Kidney (tissue), 13 donors: ENCODE measurements at regions not wholly inside any gene's neighbourhood (a gene's known extent, or its start where the extent isn't known, plus 50 kb on each side); places are given as distances from the start of the nearest gene placed in this dataset.

Experiments
- DNase-seq, 5 donors: peaks; one replicate each; pipeline ENCODE4 v3.0.0-alpha.2; 2013 to 2020
- FAIRE-seq: peaks from 2 replicates; lab custom pipeline; 2012; peaks lifted over from hg19 to GRCh38; lab: Jason Lieb, UNC
- H3K27ac ChIP-seq, 2 donors: one replicate each; pipeline ENCODE4 v1.7.0; 2013; ENCODE audit warnings: low read depth in 2 of 2, low read length in 2 of 2, inconsistent platforms in 1 of 2
- H3K27me3 ChIP-seq: one replicate; pipeline ENCODE4 v1.7.1; 2013; ENCODE audit warnings: low read length, inconsistent platforms; ENCODE audit not compliant: control insufficient read depth, insufficient read depth
- H3K36me3 ChIP-seq, 3 donors: one replicate each; pipeline versions ENCODE4 v1.7.0 to v1.7.1; 2013; ENCODE audit warnings: low read length in 3 of 3, control low read depth in 1 of 3, inconsistent platforms in 1 of 3; ENCODE audit not compliant: insufficient read depth in 3 of 3, control insufficient read depth in 2 of 3
- H3K4me1 ChIP-seq, 3 donors: one replicate each; pipeline versions ENCODE4 v1.7.0 to v1.7.1; 2013; ENCODE audit warnings: low read length in 3 of 3, inconsistent platforms in 1 of 3, low read depth in 1 of 3; ENCODE audit not compliant: control insufficient read depth in 2 of 3, insufficient read depth in 2 of 3
- H3K4me3 ChIP-seq, 3 donors: one replicate each; pipeline versions ENCODE4 v1.7.0 to v1.8.1; 2013; ENCODE audit warnings: low read length in 3 of 3, control low read depth in 1 of 3, inconsistent platforms in 1 of 3
- H3K9ac ChIP-seq, 3 donors: one replicate each; pipeline versions ENCODE4 v1.7.0 to v1.7.1; 2013; ENCODE audit warnings: low read length in 3 of 3, control low read depth in 1 of 3, inconsistent platforms in 1 of 3
- H3K9me3 ChIP-seq, 3 donors: one replicate each; pipeline versions ENCODE4 v1.7.0 to v1.7.1; 2013; ENCODE audit warnings: low read length in 3 of 3, control low read depth in 1 of 3, inconsistent platforms in 1 of 3; ENCODE audit not compliant: control insufficient read depth in 2 of 3, insufficient read depth in 1 of 3
- intact Hi-C: fragments of 100-400 bp; cut with DNase I; formaldehyde crosslinking; loops from one replicate; pipeline ENCODE4 v1.11.1; 2022
- TF ChIP-seq, protein P1 (sequence below): IDR thresholded peaks from 3 replicates; pipeline ENCODE4 v1.5.1; 2012; ENCODE audit warnings: mild to moderate bottlenecking, moderate library complexity, borderline replicate concordance; ENCODE audit not compliant: insufficient read depth; ENCODE audit errors: extremely low read depth
- donor health status: control.
- donor health status: control.
- donor health status: control.
- donor health status: control.
- donor health status: control.
- donor health status: DM: yes; HTN: yes; CAD: no.
- donor health status: Normal renal cell carcinoma (clear cell type).

DNA sequence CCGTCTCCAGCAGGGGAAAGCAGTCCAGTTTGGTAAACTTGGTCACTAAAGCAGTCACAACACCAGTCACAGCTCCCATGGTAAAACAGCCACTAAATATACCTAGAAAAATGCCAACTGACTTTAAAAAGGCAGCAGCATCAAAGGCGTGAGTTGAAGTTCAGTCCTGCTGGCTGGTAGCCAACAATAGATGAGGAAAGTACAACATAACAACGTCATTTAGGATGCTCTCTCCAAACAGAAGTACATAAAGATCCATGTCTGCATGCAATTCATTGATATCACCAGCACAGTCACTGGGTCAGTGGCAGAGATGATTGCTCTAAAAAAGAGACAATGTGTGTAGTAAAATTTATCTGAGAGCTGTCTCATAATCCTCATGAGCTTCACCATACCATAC, 59.3 kb upstream of the TMPO start:
- FAIRE-seq (no peak), DNase-seq (no peak)
- no peaks in the 10 kb centered on the region for H3K27me3 ChIP-seq
- H3K36me3 ChIP-seq: no peaks in the 10 kb centered on the region
- H3K27ac ChIP-seq: no peak overlapping the region
- peaks cover 0 to 3% (median 0%) of the 10 kb centered on the region in 3 donors for H3K4me1 ChIP-seq
- H3K9me3 ChIP-seq: no peaks in the 10 kb centered on the region
- TF ChIP-seq, protein P1, sequence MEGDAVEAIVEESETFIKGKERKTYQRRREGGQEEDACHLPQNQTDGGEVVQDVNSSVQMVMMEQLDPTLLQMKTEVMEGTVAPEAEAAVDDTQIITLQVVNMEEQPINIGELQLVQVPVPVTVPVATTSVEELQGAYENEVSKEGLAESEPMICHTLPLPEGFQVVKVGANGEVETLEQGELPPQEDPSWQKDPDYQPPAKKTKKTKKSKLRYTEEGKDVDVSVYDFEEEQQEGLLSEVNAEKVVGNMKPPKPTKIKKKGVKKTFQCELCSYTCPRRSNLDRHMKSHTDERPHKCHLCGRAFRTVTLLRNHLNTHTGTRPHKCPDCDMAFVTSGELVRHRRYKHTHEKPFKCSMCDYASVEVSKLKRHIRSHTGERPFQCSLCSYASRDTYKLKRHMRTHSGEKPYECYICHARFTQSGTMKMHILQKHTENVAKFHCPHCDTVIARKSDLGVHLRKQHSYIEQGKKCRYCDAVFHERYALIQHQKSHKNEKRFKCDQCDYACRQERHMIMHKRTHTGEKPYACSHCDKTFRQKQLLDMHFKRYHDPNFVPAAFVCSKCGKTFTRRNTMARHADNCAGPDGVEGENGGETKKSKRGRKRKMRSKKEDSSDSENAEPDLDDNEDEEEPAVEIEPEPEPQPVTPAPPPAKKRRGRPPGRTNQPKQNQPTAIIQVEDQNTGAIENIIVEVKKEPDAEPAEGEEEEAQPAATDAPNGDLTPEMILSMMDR: no peak
- no peak overlapping the region for H3K9ac ChIP-seq
- intact Hi-C loops: no loop called here
- H3K4me3 ChIP-seq: no peak overlapping the region

DNA sequence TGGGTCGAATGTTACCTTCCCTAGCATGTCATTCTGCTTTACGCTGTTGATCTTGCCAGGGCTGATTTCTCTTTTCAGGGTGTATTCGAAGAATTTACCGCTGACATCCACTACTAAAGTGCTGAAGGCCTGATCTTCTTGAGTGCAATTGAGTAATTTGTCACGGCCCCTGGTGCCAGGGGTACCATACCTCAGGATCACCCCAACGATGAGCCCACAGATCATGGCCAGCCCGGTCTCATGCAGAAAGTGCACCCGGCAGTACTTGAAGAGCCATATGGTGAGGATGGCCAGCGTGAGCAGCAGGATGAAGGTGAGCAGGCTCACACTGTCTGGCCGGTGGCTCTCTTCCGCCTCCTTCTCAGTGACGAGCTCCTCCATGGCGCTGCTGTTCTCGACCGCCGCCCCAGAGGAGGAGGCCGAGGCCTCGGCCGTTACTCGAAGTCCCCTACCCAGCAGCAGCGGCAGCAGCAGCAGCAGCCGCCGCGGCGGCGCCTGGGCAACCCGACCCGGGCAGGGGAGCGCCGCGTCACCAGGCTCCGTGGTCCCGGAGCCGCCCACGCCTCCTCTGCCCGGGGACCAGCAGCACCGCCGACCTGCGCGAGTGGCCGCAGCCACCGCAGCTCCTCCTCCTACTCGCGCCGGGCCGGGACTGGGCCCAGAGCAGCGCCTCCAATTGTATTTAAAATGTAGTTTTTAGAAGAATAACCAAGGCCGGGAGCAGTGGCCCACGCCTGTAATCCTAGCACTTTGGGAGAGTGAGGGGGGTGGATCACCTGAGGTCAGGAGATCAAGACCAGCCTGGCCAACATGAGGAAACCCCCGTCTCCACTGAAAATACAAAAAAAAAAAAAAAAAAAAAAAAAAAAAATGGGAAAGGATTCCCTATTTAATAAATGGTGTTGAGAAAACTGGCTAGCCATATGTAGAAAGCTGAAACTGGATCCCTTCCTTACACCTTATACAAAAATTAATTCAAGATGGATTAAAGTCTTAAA, 58.5 kb upstream of the TMPO start:
- no peak overlapping the region for H3K27ac ChIP-seq
- TF ChIP-seq, protein P1: no peak
- no peaks in the 10 kb centered on the region for H3K36me3 ChIP-seq
- H3K27me3 ChIP-seq: no peaks in the 10 kb centered on the region
- H3K4me1 ChIP-seq: peaks cover 0 to 3% (median 0%) of the 10 kb centered on the region in 3 donors
- peak overlapping the region; percentile 38 to 64 (median 46) for H3K4me3 ChIP-seq
- H3K9me3 ChIP-seq: no peaks in the 10 kb centered on the region
- DNase-seq (peak; percentile 79 to 86 (median 84)), FAIRE-seq (no peak)
- intact Hi-C loops: no loop called here
- peak overlapping the region in 1 of 3 donors; percentile 61 for H3K9ac ChIP-seq

DNA sequence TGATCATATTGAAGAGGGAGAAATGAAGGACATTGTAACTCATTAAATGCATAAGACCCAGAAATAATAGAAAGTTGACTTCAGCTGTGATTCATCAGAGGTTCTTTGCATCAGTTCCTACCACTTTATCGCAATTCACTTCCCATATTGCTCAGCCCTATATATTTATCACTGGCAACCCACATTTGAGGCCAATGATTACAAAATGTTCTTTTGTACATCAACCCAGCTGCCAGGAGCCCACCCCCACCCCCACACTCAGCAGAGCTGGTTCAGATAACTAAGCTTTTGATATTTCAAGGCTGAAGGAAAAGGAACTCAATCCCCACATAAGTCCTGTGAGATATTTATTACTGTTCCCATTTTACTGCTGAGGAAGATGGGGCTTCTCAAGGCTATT, 51.2 kb upstream of the TMPO start:
- no peak overlapping the region for H3K9ac ChIP-seq
- H3K9me3 ChIP-seq: no peaks in the 10 kb centered on the region
- no peaks in the 10 kb centered on the region for H3K36me3 ChIP-seq
- intact Hi-C loops: no loop called here
- H3K4me1 ChIP-seq: no peaks in the 10 kb centered on the region
- TF ChIP-seq, protein P1: no peak
- no peak overlapping the region for H3K27ac ChIP-seq
- no peak for DNase-seq
- H3K27me3 ChIP-seq: no peaks in the 10 kb centered on the region
- no peak overlapping the region for H3K4me3 ChIP-seq
- no peak for FAIRE-seq
